GM21528 (cell line): ENCODE measurements at regions not wholly inside any gene's neighbourhood (a gene's known extent, or its start where the extent isn't known, plus 50 kb on each side); places are given as distances from the start of the nearest gene placed in this dataset.
A peak's percentile ranks its signal among the peaks of the same experiment; 100 is the strongest.
"Not testable (repeated sequence)": the region's sequence is repeated elsewhere in the genome, so short reads cannot be mapped to it uniquely, and the experiment has no call there.

Source experiments
- ATAC-seq: cut with Tn5 transposase; IDR thresholded peaks from one replicate; pipeline ENCODE4 v1.9.1; 2021; ENCODE audit warnings: mild to moderate bottlenecking, moderate library complexity; ENCODE audit not compliant: unreplicated experiment, low FRiP score

GRCh38 chr3:153266619-153267018 is 104.6 kb downstream of the RAP2B start:
- ATAC-seq: no peak

- no peak for ATAC-seq
Observed at GRCh38 chr3:153268564-153269279, 106.7 kb downstream of the RAP2B start.

- no peak for ATAC-seq
Observed at GRCh38 chr3:153269730-153270129, 107.7 kb downstream of the RAP2B start.

GRCh38 chr3:153273217-153273616 is 111.2 kb downstream of the RAP2B start:
- ATAC-seq: no peak

GRCh38 chr3:153273767-153274435 is 111.9 kb downstream of the RAP2B start:
- no peak for ATAC-seq

- ATAC-seq: no peak
Observed at GRCh38 chr3:153274561-153274960, 112.5 kb downstream of the RAP2B start.

- ATAC-seq: no peak
Observed at GRCh38 chr3:153275514-153275913, 113.5 kb downstream of the RAP2B start.

DNA sequence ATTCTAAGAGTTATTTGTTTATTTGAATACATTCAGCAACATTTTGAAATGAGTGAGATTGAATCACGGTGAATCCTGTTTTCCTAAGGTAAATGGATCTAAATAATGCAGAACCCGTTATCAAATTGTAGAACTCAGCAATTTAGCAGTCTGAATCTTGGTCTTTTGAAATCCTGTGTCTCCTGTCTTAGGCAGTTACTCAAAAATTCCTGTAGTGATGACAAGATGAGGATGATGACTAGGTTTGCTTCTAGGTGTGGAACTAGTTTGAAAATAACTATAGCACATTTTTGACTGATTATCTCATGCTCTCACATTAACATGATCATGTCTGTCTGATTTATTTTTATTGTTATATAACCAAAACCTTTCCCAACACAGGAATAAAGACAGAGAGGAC is 115.0 kb downstream of the RAP2B start:
- no peak for ATAC-seq

- ATAC-seq: not testable (repeated sequence)
Observed at GRCh38 chr3:153281236-153281997, 119.4 kb downstream of the RAP2B start.

DNA sequence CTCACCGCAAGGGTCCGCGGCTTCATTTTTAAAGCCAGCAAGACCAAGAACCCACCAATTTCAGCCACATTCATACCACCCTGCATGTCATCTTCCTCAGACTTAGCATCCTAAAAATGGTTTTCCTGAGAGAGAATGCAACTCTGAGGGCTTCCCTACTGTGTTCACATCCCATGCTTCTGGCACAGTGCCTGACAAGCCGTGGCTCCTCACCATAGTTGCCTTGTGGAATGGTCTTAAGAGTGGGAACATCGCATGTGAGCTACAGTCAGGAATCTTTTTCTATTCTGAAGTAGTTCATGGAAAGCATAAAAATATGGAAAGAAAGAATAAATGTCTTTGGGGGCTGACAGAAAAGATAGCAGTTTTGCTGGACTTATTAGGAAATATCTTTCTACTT is 120.3 kb downstream of the RAP2B start:
- no peak for ATAC-seq

GRCh38 chr3:153284282-153284938 is 122.4 kb downstream of the RAP2B start:
- peak; percentile 76 for ATAC-seq

- no peak for ATAC-seq
Observed at GRCh38 chr3:153285194-153285641, 123.2 kb downstream of the RAP2B start.

DNA sequence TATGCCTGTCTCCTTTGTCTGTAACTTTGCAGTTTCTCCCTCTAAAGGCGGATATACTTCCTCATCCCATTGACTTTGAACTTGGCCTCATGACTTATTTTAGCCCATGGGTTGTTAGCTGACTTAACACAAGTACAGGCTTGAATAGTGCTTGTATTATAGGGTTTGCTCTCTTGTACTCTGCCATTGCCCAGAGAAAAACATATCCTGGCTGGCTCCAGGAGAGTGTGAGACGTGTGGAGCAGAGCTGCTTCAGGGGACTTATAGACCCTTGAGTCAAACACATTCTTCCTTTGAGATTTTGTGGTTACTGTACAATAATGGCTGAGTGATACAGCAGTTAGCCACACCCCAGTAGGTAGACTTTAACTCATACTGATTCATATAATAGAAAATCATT is 124.0 kb downstream of the RAP2B start:
- ATAC-seq: no peak

- no peak for ATAC-seq
Observed at GRCh38 chr3:153287017-153287416, 125.0 kb downstream of the RAP2B start.

- ATAC-seq: no peak
Observed at GRCh38 chr3:153289334-153289808, 127.3 kb downstream of the RAP2B start.

DNA sequence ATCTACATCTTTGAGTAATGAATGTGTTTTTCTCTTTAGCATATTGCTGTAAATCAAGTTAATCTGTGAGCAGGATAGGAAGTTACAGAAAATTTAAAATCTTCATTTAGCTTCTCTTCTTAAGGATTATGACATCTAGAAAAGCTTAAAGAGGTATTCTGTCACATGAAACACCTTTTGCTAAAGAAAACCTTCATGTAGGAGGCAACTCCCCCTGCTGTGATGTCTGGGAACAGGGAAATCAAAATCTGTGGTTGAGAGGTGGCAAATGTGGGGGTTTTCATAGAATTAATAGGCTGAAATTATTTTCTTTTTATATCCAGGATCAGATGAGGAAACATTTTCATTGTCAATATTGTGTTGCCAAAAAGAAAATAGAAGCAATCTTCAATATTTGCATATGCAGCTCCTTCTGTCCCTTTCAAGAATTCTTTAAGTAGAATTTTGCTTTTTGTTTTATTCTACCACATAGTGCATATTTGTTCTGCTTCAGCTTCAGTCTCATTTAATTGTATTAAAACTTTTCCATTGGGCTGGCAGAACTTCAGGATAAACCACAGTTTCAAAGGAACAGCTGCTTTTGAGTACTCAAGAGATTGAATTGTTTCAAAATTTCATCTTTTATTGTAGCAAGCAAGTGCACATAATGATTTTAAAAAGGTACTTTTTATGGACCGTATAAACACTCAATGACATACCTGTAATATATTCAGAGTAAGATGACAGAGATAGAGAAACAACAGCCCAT is 128.4 kb downstream of the RAP2B start:
- no peak for ATAC-seq

- ATAC-seq: no peak
Observed at GRCh38 chr3:153291059-153291685, 129.1 kb downstream of the RAP2B start.

- ATAC-seq: no peak
Observed at GRCh38 chr3:153293265-153293664, 131.2 kb downstream of the RAP2B start.

DNA sequence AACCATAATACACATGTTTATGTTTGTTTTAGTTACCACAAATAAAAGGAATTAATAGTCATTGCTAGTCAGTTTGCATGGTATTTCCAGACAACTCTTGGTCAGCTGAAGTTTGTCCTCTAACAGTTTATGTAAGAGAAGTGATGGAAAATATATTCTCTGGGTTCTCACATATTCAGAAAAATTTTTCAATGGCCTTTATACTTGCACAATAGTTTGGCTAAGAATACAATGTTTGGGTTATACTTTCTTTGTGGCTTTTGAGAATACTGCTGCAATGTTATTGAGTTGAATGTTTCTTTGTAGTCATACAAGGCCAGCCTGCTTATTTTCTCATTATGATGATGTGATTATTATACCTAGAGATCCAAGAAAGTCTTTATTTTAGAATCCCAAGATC is 133.9 kb downstream of the RAP2B start:
- no peak for ATAC-seq

GRCh38 chr3:153305189-153305588 is 143.2 kb downstream of the RAP2B start:
- ATAC-seq: no peak
